Brain microvascular endothelial cell (primary cell): ENCODE measurements at regions not wholly inside any gene's neighbourhood (a gene's known extent, or its start where the extent isn't known, plus 50 kb on each side); places are given as distances from the start of the nearest gene placed in this dataset.

Experiments
- DNase-seq: peaks from one replicate; pipeline ENCODE4 v3.0.0-alpha.2; 2020
- H3K27ac ChIP-seq: fragments of 250-450 bp; sonication (Bioruptor Pico); 2 replicates; pipeline ENCODE4 v1.5.1; 2020; ENCODE audit warnings: mild to moderate bottlenecking, moderate library complexity
- H3K27me3 ChIP-seq: fragments of 250-450 bp; sonication (Bioruptor Pico); replicated peaks from 2 replicates; pipeline ENCODE4 v1.5.1; 2020; ENCODE audit warnings: mild to moderate bottlenecking
- H3K36me3 ChIP-seq: fragments of 250-450 bp; sonication (Bioruptor Pico); replicated peaks from 2 replicates; pipeline ENCODE4 v1.5.1; 2020; ENCODE audit warnings: mild to moderate bottlenecking
- H3K4me3 ChIP-seq: 2 replicates; pipeline ENCODE4 v1.5.1; 2011; ENCODE audit warnings: low read depth, mild to moderate bottlenecking, control low read depth, low read length, moderate library complexity
- in situ Hi-C: cut with HindIII; loops from 2 replicates; pipeline ENCODE4 v1.10.0; 2017; ENCODE audit warnings: low sequenced_read_pairs, low pct_ligation_motif_present
- TF ChIP-seq, protein P1 (sequence below): IDR thresholded peaks from 2 replicates; pipeline ENCODE4 v1.5.1; 2011; ENCODE audit warnings: low read depth, mild to moderate bottlenecking, moderate library complexity, low read length, control low read depth, inconsistent platforms; ENCODE audit errors: missing control alignments

DNA sequence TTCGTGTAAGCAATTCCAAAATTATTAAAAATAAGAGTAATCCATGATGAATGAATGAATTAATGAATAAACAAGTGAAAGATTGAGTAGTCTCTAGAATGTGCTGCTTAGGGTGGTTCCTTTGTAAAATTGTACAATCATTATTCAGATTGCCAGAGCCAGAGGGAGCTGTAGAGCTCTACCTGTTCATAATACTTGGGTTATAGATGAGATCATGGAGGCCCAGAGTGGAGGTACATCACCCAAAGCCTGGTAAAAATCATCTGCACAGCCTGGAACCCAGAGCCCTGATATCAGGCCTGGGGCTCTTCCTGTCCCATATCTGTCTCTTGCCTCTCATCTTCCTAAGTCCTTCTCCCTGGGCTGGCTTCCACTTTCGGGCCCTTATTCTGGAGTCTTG lies 297.2 kb downstream of the RPLP1 start:
- no peaks in the 10 kb centered on the region for H3K27me3 ChIP-seq
- no peak for DNase-seq
- H3K36me3 ChIP-seq: no peaks in the 10 kb centered on the region
- TF ChIP-seq, protein P1, sequence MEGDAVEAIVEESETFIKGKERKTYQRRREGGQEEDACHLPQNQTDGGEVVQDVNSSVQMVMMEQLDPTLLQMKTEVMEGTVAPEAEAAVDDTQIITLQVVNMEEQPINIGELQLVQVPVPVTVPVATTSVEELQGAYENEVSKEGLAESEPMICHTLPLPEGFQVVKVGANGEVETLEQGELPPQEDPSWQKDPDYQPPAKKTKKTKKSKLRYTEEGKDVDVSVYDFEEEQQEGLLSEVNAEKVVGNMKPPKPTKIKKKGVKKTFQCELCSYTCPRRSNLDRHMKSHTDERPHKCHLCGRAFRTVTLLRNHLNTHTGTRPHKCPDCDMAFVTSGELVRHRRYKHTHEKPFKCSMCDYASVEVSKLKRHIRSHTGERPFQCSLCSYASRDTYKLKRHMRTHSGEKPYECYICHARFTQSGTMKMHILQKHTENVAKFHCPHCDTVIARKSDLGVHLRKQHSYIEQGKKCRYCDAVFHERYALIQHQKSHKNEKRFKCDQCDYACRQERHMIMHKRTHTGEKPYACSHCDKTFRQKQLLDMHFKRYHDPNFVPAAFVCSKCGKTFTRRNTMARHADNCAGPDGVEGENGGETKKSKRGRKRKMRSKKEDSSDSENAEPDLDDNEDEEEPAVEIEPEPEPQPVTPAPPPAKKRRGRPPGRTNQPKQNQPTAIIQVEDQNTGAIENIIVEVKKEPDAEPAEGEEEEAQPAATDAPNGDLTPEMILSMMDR: peak; percentile 42
- no peak overlapping the region for H3K4me3 ChIP-seq
- in situ Hi-C loops: no loop called here
- H3K27ac ChIP-seq: no peak overlapping the region

DNA sequence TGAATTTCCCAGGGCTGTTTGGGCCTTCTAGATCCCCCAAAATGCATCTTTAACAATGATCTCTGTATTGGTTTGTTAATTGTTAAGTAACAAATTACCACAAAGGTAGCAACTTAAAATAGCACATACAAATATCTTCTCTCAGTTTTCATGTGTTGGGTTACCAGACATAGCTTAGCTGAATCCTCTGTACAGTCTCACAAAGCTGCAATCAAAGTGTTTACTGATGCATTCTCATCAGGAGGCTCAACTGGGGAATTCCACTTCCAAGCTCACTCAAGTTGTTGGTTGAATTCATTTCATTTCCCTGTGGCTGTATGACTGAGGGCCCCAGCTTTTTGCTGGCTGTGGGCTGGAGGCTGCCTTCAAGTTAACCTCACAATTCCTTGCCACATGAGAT lies 297.6 kb downstream of the RPLP1 start:
- TF ChIP-seq, protein P1: no peak
- no peak overlapping the region for H3K27ac ChIP-seq
- DNase-seq: no peak
- no peaks in the 10 kb centered on the region for H3K36me3 ChIP-seq
- in situ Hi-C loops: no loop called here
- H3K27me3 ChIP-seq: no peaks in the 10 kb centered on the region
- H3K4me3 ChIP-seq: no peak overlapping the region

DNA sequence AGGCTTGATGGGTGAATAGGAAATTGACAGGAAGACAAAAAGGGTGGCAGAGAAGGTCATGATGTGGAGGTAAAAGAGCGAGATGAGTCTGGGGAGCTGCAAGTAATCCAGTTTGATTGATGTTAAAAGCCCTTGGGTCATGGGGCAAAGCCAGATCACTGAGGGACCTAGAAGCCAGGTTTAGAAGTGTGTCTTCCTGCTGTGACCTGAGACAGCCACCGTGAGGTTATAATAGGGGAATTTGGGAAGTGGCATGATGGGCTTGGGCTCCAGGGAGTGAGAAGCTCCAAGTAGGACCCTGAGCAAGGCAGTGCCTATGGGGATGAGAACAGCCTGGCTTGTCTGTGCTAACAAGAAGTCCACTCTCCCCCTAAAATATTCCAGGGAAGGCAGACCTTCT lies 298.5 kb downstream of the RPLP1 start:
- DNase-seq: no peak
- Histone ChIP-seq H3K27ac (no peak overlapping the region), H3K27me3 (no peaks in the 10 kb centered on the region), H3K36me3 (no peaks in the 10 kb centered on the region), H3K4me3 (no peak overlapping the region)
- in situ Hi-C loops: no loop called here
- TF ChIP-seq, protein P1: no peak

DNA sequence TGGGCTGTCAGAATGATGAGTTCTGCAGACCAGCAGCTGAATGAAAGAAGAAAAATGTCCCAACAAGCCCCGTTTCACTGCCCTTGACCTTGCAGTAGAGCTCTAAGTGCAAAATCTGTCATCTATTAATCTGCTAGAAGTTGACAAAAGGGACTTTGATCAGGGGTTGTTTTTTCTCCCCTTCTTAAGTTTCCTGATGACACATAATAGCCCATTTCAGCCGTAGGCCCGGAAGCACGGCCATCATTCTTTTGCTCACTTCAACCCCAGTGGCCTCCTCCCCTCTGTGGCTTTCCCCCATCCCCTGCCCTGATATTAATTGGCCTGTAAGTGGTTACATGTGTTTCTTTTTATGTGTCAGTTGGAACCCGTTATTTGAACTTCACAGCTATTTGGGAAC lies 298.9 kb downstream of the RPLP1 start:
- in situ Hi-C loops: no loop called here
- Histone ChIP-seq H3K4me3 (no peak overlapping the region), H3K27me3 (no peaks in the 10 kb centered on the region), H3K27ac (no peak overlapping the region), H3K36me3 (no peaks in the 10 kb centered on the region)
- TF ChIP-seq, protein P1: no peak
- DNase-seq: no peak

DNA sequence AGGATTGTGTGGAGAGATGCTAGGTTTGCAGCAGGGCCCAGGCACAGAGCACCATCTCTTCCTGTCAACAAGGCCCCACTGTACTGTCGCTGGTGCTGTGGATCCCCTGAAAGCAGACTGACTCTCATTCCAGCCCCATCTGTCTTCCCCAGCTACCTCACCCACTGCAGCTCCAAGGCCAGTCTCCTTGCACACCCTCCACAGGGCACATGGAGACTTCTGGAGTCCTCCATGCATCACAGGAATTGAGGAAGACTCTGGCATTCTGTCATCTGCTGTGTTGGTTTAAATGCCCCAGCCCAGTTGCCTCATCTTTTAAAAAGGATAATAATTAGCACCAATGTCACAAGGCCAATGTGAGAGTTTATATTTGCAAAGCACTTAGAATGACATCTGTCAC lies 301.2 kb downstream of the RPLP1 start:
- Histone ChIP-seq H3K27ac (no peak overlapping the region), H3K27me3 (no peaks in the 10 kb centered on the region), H3K4me3 (no peak overlapping the region), H3K36me3 (no peaks in the 10 kb centered on the region)
- in situ Hi-C loops: no loop called here
- no peak for DNase-seq
- TF ChIP-seq, protein P1: no peak

DNA sequence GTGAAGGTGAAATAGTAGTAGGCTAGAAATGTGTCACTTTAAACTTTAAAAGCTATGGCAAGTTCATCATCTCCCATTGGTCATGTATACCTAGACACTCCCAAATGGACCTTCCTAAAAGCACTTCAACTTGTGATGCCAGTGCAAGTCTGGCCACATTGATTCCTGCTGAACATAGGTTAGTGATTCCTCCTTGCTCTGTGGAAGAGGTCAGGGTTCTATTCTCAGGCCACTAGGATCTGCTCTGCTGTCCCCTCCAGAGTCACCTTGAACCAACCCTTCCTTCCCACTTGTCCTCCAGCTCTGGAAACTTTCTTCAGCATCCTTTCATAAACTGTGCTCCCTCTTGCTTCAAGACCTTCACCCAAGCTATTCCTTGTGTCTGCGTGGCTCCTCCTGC lies 301.7 kb downstream of the RPLP1 start:
- TF ChIP-seq, protein P1: no peak
- H3K36me3 ChIP-seq: no peaks in the 10 kb centered on the region
- no peak overlapping the region for H3K27ac ChIP-seq
- no peaks in the 10 kb centered on the region for H3K27me3 ChIP-seq
- in situ Hi-C loops: no loop called here
- H3K4me3 ChIP-seq: no peak overlapping the region
- no peak for DNase-seq
